ENCODE measurements at regions not wholly inside any gene's neighbourhood (a gene's known extent, or its start where the extent isn't known, plus 50 kb on each side); places are given as distances from the start of the nearest gene placed in this dataset.

- TF ChIP-seq POLR2AphosphoS5 (IDR thresholded peaks at IDR 0.05; ENCODE audit: low read depth, low read length) (no peak), POLR2A (IDR thresholded peaks at IDR 0.05; ENCODE audit: low read depth, low read length) (no peak), PAX5 (IDR thresholded peaks at IDR 0.05; ENCODE audit: insufficient read depth, low read length, severe bottlenecking) (no peak), TAF1 (IDR thresholded peaks at IDR 0.05; ENCODE audit: low read depth, low read length) (no peak)
Measured at GRCh38 chr13:99722931-99723330, 221.7 kb downstream of the TM9SF2 start.
